Mucosa of descending colon (tissue), 3 donors: ENCODE measurements at regions not wholly inside any gene's neighbourhood (a gene's known extent, or its start where the extent isn't known, plus 50 kb on each side); places are given as distances from the start of the nearest gene placed in this dataset.
"Not testable (repeated sequence)": the region's sequence is repeated elsewhere in the genome, so short reads cannot be mapped to it uniquely, and the experiment has no call there.

Experiments used
- ATAC-seq: fragments of 200-7000 bp; cut with Tn5 transposase; one replicate; pipeline ENCODE4 v1.9.1; 2020; ENCODE audit warnings: mild to moderate bottlenecking, moderate library complexity
- DNase-seq, 3 donors: peaks; one replicate each; pipeline ENCODE4 v3.0.0-alpha.2; 2020
- H3K36me3 ChIP-seq: fragments of 200-600 bp; one replicate; pipeline ENCODE4 v1.8.0; 2021; ENCODE audit warnings: low read depth, mild to moderate bottlenecking
- H3K4me1 ChIP-seq: fragments of 200-600 bp; one replicate; pipeline ENCODE4 v1.8.0; 2021; ENCODE audit warnings: low read depth, mild to moderate bottlenecking
- H3K4me3 ChIP-seq: fragments of 200-600 bp; one replicate; pipeline ENCODE4 v1.8.0; 2021; ENCODE audit warnings: mild to moderate bottlenecking
- H3K9me3 ChIP-seq: fragments of 200-600 bp; one replicate; pipeline ENCODE4 v1.8.0; 2021; ENCODE audit warnings: mild to moderate bottlenecking
- intact Hi-C, 2 donors: fragments of 100-400 bp; cut with DNase I in 1 of 2; cut with micrococcal nuclease in 1 of 2; formaldehyde crosslinking; loops; one replicate each; pipeline versions ENCODE4 v1.11.0 to v1.11.1; 2022; cut with DNase I, micrococcal nuclease
- TF ChIP-seq, protein P1 (sequence below): fragments of 200-600 bp; IDR thresholded peaks from one replicate; pipeline ENCODE4 v1.8.0; 2022; ENCODE audit warnings: antibody characterized with exemption, mild to moderate bottlenecking
- donor health status: DM: no; HTN: no; CAD: no; lungs with moderate emphysema.
- donor health status: DM: no; HTN: no; CAD: no.
- donor health status: DM: no; HTN: yes; CAD: no.

GRCh38 chr9:85487872-85488271 lies 253.9 kb downstream of the AGTPBP1 start:
- TF ChIP-seq, protein P1, sequence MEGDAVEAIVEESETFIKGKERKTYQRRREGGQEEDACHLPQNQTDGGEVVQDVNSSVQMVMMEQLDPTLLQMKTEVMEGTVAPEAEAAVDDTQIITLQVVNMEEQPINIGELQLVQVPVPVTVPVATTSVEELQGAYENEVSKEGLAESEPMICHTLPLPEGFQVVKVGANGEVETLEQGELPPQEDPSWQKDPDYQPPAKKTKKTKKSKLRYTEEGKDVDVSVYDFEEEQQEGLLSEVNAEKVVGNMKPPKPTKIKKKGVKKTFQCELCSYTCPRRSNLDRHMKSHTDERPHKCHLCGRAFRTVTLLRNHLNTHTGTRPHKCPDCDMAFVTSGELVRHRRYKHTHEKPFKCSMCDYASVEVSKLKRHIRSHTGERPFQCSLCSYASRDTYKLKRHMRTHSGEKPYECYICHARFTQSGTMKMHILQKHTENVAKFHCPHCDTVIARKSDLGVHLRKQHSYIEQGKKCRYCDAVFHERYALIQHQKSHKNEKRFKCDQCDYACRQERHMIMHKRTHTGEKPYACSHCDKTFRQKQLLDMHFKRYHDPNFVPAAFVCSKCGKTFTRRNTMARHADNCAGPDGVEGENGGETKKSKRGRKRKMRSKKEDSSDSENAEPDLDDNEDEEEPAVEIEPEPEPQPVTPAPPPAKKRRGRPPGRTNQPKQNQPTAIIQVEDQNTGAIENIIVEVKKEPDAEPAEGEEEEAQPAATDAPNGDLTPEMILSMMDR, result no peak
- DNase-seq (no peak), ATAC-seq (no peak)
- intact Hi-C loops, result no loop called here
- H3K36me3 ChIP-seq, result no peaks in the 10 kb centered on the region
- no peaks in the 10 kb centered on the region for H3K4me1 ChIP-seq
- H3K9me3 ChIP-seq, result no peaks in the 10 kb centered on the region
- no peak overlapping the region for H3K4me3 ChIP-seq

- TF ChIP-seq, protein P1, result no peak
Measured at GRCh38 chr9:85484235-85484634, 257.5 kb downstream of the AGTPBP1 start.

GRCh38 chr9:85483208-85483607 lies 258.5 kb downstream of the AGTPBP1 start:
- TF ChIP-seq, protein P1, result no peak
- Histone ChIP-seq H3K4me3 (no peak overlapping the region), H3K9me3 (no peaks in the 10 kb centered on the region), H3K4me1 (no peaks in the 10 kb centered on the region), H3K36me3 (no peaks in the 10 kb centered on the region)
- intact Hi-C loops, result no loop called here
- DNase-seq, result no peak
- ATAC-seq, result no peak

More at GRCh38 chr9:85484235-85484634, 257.5 kb downstream of the AGTPBP1 start:
- no peak for ATAC-seq
- Histone ChIP-seq H3K36me3 (no peaks in the 10 kb centered on the region), H3K9me3 (no peaks in the 10 kb centered on the region), H3K4me3 (no peak overlapping the region), H3K4me1 (no peaks in the 10 kb centered on the region)
- intact Hi-C loops, result no loop called here
- DNase-seq, result no peak

DNA sequence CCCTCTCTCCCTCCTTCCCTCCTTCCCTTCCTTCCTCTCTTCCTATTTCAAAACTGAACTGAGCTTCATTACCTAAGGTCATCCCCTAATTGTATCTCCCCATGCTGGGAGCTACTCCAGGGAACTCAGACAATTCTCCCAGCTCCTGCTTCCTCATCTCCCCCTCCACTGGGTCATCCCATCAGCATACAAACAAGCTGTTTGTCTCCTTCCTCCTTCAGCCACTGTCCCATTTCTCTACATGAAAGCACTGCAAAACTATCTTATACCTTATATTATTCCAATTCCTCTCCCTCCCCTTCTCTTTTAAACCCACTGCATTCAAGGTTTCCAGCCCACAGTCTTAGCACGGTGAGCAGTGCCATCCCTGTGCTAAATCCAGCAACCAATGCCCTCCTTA lies 262.4 kb downstream of the AGTPBP1 start:
- no peak for ATAC-seq
- no peak overlapping the region for H3K4me3 ChIP-seq
- H3K36me3 ChIP-seq, result no peaks in the 10 kb centered on the region
- TF ChIP-seq, protein P1, result no peak
- DNase-seq, result no peak
- no peaks in the 10 kb centered on the region for H3K4me1 ChIP-seq
- no peaks in the 10 kb centered on the region for H3K9me3 ChIP-seq
- intact Hi-C loops, result no loop called here

DNA sequence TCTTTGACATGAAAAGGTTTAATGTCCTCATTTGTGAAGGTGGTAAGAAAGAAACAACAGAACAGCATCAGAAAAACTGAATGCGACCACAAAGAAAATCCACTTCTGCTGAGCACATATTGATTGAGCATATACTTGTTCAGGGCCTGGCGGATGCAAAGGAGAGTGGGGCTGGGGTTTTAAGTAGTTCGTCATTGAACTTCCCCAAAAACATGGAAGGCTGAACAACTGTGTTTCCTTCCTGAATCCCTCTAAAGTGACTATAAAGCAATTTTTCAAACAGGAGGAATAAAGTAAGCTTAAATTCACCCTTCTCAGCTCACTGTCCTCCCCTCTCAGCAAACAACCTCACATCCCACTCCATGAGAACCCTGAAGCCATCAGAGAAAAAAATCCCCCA lies 262.9 kb downstream of the AGTPBP1 start:
- TF ChIP-seq, protein P1, result no peak
- no peak for DNase-seq
- intact Hi-C loops, result no loop called here
- Histone ChIP-seq H3K9me3 (no peaks in the 10 kb centered on the region), H3K36me3 (no peaks in the 10 kb centered on the region), H3K4me3 (no peak overlapping the region), H3K4me1 (no peaks in the 10 kb centered on the region)
- no peak for ATAC-seq

DNA sequence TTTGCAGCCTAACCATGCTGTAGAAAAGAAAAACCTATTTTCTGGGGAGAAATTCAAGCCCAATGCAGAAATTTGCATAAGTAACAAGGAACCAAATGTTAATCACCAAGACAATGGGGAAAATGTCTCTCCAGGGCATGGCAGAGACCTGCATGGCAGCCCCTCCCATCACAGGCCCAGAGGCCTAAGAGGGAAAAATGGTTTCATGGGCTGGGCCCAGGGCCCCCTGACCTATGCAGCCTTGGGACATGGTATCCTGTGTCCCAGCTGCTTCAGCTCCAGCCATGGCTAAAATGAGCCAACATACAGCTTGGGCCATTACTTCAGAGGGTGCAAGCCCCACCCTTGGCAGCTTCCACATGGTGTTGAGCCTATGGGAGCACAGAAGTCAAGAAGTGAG lies 266.9 kb downstream of the AGTPBP1 start:
- H3K4me3 ChIP-seq, intact Hi-C loops, H3K36me3 ChIP-seq, H3K4me1 ChIP-seq, ATAC-seq, H3K9me3 ChIP-seq, DNase-seq: not testable (repeated sequence)
